BE2C (cell line): ENCODE measurements at regions not wholly inside any gene's neighbourhood (a gene's known extent, or its start where the extent isn't known, plus 50 kb on each side); places are given as distances from the start of the nearest gene placed in this dataset.

Experiments used
- DNase-seq: peaks from one replicate; pipeline ENCODE4 v3.0.0-alpha.2; 2020
- H3K27me3 ChIP-seq: fragments of 250-450 bp; sonication (Bioruptor Pico); 2 replicates; pipeline ENCODE4 v1.5.1; 2020; ENCODE audit warnings: mild to moderate bottlenecking
- H3K36me3 ChIP-seq: fragments of 250-450 bp; sonication (Bioruptor Pico); 2 replicates; pipeline ENCODE4 v1.5.1; 2020; ENCODE audit warnings: mild to moderate bottlenecking
- H3K4me1 ChIP-seq: fragments of 250-450 bp; sonication (Bioruptor Pico); 2 replicates; pipeline ENCODE4 v1.5.1; 2020
- H3K4me3 ChIP-seq: 2 replicates; pipeline ENCODE4 v1.5.1; 2011; ENCODE audit warnings: low read depth, low read length
- H3K9me3 ChIP-seq: fragments of 250-450 bp; sonication (Bioruptor Pico); 2 replicates; pipeline ENCODE4 v1.5.1; 2020
- TF ChIP-seq, protein P1 (sequence below): IDR thresholded peaks from 2 replicates; pipeline ENCODE4 v1.5.1; 2012; ENCODE audit warnings: mild to moderate bottlenecking, low read depth, low read length

DNA sequence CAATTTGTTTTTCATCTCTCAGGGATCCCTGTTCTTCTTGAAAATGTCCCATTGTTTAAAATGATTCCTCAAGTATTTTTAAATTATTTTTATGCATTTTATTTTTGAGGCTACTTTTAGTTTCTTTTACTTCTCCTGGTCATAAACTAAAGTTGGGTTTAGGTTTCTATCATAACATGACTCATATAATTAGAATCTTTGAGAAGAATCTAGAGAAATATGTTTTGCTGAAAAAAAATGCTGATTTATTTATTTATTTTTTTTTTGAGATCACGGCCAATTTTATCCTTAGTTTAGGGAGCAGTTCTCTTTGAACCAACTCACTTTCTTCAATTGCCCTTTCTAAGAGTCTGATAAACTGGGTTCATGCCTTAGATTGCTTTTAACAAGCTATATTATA is 1157.1 kb downstream of the BCL11B start:
- TF ChIP-seq, protein P1, sequence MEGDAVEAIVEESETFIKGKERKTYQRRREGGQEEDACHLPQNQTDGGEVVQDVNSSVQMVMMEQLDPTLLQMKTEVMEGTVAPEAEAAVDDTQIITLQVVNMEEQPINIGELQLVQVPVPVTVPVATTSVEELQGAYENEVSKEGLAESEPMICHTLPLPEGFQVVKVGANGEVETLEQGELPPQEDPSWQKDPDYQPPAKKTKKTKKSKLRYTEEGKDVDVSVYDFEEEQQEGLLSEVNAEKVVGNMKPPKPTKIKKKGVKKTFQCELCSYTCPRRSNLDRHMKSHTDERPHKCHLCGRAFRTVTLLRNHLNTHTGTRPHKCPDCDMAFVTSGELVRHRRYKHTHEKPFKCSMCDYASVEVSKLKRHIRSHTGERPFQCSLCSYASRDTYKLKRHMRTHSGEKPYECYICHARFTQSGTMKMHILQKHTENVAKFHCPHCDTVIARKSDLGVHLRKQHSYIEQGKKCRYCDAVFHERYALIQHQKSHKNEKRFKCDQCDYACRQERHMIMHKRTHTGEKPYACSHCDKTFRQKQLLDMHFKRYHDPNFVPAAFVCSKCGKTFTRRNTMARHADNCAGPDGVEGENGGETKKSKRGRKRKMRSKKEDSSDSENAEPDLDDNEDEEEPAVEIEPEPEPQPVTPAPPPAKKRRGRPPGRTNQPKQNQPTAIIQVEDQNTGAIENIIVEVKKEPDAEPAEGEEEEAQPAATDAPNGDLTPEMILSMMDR: no peak
- no peak for DNase-seq

DNA sequence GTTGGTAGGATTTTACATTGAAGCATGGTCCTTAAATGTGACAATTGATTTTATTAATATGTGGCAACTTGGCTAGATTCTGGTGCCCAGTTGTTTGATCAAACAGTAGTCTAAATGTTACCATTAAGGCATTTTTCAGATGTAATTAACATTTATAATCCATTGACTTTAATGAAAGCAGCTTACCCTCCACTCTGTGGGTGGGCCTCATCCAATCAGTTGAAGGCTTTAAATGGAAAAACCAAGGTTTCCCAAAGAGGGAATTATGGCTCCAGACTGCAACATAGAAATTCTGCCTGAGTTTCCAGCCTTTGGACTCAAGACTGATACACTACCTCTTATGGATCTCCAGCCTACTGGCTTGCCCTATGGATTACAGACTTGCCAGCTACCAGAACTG is 1153.2 kb downstream of the BCL11B start:
- Histone ChIP-seq H3K4me1 (no peaks in the 10 kb centered on the region), H3K4me3 (no peak overlapping the region), H3K36me3 (no peaks in the 10 kb centered on the region), H3K27me3 (no peaks in the 10 kb centered on the region), H3K9me3 (no peaks in the 10 kb centered on the region)
- DNase-seq: no peak
- TF ChIP-seq, protein P1: no peak

More for the DNA sequence above, 1157.1 kb downstream of the BCL11B start:
- no peak overlapping the region for H3K4me3 ChIP-seq
- H3K27me3 ChIP-seq: no peaks in the 10 kb centered on the region
- no peaks in the 10 kb centered on the region for H3K9me3 ChIP-seq
- no peaks in the 10 kb centered on the region for H3K4me1 ChIP-seq
- H3K36me3 ChIP-seq: no peaks in the 10 kb centered on the region

DNA sequence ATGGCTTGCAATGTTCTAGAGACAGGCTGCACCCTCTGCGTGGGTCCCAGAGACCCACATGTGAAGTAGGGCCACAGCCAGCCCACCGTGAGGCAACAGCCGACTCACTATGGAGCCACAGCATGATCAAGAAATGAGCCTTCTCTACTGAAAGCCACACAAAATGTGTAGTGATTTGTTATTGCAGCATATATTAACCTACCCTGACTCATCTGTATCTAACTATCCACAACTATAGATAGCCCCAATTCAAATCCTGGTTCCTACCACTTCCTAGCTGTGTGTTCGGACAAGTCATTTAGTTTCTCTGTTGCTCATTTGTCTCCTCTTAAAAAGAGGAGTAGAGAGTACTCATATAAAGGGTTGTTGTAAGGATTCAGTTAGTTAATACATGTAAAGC is 1152.3 kb downstream of the BCL11B start:
- DNase-seq: no peak
- no peaks in the 10 kb centered on the region for H3K36me3 ChIP-seq
- TF ChIP-seq, protein P1: no peak
- no peaks in the 10 kb centered on the region for H3K9me3 ChIP-seq
- no peaks in the 10 kb centered on the region for H3K4me1 ChIP-seq
- no peaks in the 10 kb centered on the region for H3K27me3 ChIP-seq
- H3K4me3 ChIP-seq: no peak overlapping the region

DNA sequence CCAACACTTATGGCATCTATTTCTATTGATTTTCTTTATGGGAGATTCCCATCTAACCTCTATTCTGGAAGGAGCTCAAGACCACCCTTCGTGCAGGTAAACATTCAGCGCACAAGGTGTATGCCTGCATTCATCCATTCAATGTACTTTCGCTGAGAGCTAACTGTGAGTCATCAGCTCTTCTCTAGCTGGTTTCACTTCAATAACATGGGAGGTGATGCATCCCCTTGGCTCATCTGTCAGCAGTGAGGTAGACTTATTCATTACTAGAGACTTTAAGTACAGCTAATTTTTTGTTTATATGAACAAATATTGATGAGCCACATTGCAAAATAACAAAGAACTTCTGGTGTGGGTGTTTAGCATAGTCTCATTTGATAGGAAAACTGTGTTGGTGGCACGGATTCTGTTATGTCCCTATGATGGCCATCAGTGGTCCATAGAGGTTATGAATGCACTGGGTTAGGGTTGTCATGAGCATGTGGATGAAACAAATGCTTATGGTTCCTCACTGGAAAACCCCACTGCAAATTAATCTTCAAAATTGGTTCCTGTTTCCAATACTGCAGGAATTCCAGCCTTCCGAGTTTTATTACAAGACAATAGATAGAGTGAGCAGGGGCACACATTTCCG is 1151.0 kb downstream of the BCL11B start:
- Histone ChIP-seq H3K9me3 (no peaks in the 10 kb centered on the region), H3K4me3 (no peak overlapping the region), H3K27me3 (no peaks in the 10 kb centered on the region), H3K36me3 (no peaks in the 10 kb centered on the region), H3K4me1 (no peaks in the 10 kb centered on the region)
- DNase-seq: no peak
- TF ChIP-seq, protein P1: no peak

DNA sequence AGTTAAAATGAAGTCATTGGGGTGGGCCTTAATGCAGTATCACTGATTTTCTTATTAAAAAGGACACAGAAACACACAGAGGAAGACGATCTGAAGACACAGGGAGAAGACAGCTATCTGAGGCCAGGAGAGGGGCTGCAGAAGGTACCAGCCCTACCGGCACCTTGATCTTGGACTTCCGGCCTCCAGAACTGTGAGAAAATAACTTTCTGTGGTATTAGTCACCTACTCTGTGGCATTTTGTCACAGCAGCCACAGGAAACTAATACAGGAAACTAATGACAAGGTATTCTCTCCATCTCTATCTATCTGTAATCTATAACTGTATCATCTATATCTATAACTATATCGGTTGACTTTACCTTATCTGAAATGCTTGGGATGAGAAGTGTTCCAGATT is 1149.5 kb downstream of the BCL11B start:
- no peak for DNase-seq
- Histone ChIP-seq H3K9me3 (no peaks in the 10 kb centered on the region; the same call in 1 of the 2 replicates), H3K4me3 (no peak overlapping the region), H3K27me3 (no peaks in the 10 kb centered on the region), H3K36me3 (no peaks in the 10 kb centered on the region), H3K4me1 (no peaks in the 10 kb centered on the region)
- TF ChIP-seq, protein P1: no peak

DNA sequence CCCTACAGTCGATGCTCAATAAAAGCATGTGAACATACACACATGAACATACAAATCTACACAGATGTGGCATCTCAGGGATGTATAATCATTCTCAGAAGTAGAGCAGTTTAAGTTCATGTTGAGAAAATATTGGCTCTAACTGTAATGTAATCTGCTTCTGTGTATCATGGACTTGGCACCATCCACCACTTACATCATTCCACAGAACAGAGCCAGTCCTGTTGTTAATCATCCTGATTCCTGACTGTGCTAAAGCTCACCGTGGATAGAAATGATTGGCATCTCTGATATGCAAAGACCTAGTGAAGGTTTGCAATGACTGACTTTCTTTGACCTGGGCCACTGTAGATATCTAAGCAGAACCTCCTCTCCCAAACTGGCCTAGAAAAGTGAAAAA is 1141.3 kb downstream of the BCL11B start:
- H3K9me3 ChIP-seq: no peaks in the 10 kb centered on the region; the same call in 1 of the 2 replicates
- no peak for DNase-seq
- H3K4me3 ChIP-seq: no peak overlapping the region
- no peaks in the 10 kb centered on the region for H3K27me3 ChIP-seq
- TF ChIP-seq, protein P1: no peak
- H3K4me1 ChIP-seq: no peaks in the 10 kb centered on the region
- no peaks in the 10 kb centered on the region for H3K36me3 ChIP-seq
